Naive thymus-derived CD8-positive, alpha-beta T cell (primary cell): ENCODE measurements at regions not wholly inside any gene's neighbourhood (a gene's known extent, or its start where the extent isn't known, plus 50 kb on each side); places are given as distances from the start of the nearest gene placed in this dataset.

Experiments
- ATAC-seq, 2 donors: fragments of 150-1000 bp; cut with Tn5 transposase in 1 of 2; sonication (Bioruptor Pico), chemical (Tn5 transposase) in 1 of 2; 1 replicate in 1 of 2; 2 replicates in 1 of 2; pipeline ENCODE4 v1.10.0; 2021; ENCODE audit warnings: mild to moderate bottlenecking in 2 of 2, moderate library complexity in 2 of 2
- POLR2A ChIA-PET: fragments of 350-600 bp; sonication (Branson Sonifier 250); formaldehyde crosslinking; loops from one replicate; lab custom pipeline; 2021; ENCODE audit warnings: antibody characterized with exemption; lab: Charles Lee
- DNase-seq, 10 donors: peaks; one replicate each; pipeline versions ENCODE4 v3.0.0 to v3.0.0-alpha.2; 2020 to 2022
- H3K27ac Mint-ChIP-seq, 10 donors: one replicate each; pipeline ENCODE4 v1.8.0; 2020 to 2022; ENCODE audit warnings: mild to moderate bottlenecking in 10 of 10, mixed read lengths in 10 of 10, moderate library complexity in 4 of 10, inconsistent platforms in 1 of 10
- H3K27me3 Mint-ChIP-seq, 5 donors: one replicate each; pipeline ENCODE4 v1.8.0; 2021 to 2022; ENCODE audit warnings: mixed read lengths in 5 of 5
- H3K36me3 Mint-ChIP-seq, 3 donors: one replicate each; pipeline ENCODE4 v1.8.0; 2020 to 2022; ENCODE audit warnings: mixed read lengths in 3 of 3, mild to moderate bottlenecking in 2 of 3, inconsistent platforms in 1 of 3
- H3K4me1 Mint-ChIP-seq, 4 donors: one replicate each; pipeline ENCODE4 v1.8.0; 2021 to 2022; ENCODE audit warnings: mixed read lengths in 4 of 4
- H3K4me3 Mint-ChIP-seq, 10 donors: one replicate each; pipeline ENCODE4 v1.8.0; 2020 to 2022; ENCODE audit warnings: mild to moderate bottlenecking in 10 of 10, mixed read lengths in 10 of 10, moderate library complexity in 6 of 10, inconsistent platforms in 1 of 10
- H3K9me3 Mint-ChIP-seq, 9 donors: one replicate each; pipeline ENCODE4 v1.8.0; 2020 to 2022; ENCODE audit warnings: mixed read lengths in 9 of 9, mild to moderate bottlenecking in 3 of 9, inconsistent platforms in 1 of 9, moderate library complexity in 1 of 9

GRCh38 chr19:32017176-32017953 is 328.0 kb upstream of the ZNF507 start:
- ATAC-seq (no peak), DNase-seq (no peak)
- Mint-ChIP-seq H3K9me3 (peaks cover 0 to 15% (median 4%) of the 10 kb centered on the region in 9 donors), H3K4me1 (no peaks in the 10 kb centered on the region), H3K27me3 (peaks cover 0 to 16% (median 0%) of the 10 kb centered on the region in 5 donors), H3K36me3 (no peaks in the 10 kb centered on the region), H3K4me3 (no peak overlapping the region), H3K27ac (no peak overlapping the region)
- POLR2A ChIA-PET, result no interaction called here

GRCh38 chr19:32018014-32018413 is 327.4 kb upstream of the ZNF507 start:
- no peaks in the 10 kb centered on the region for H3K36me3 Mint-ChIP-seq
- no peak for DNase-seq
- H3K27me3 Mint-ChIP-seq, result peaks cover 0 to 16% (median 0%) of the 10 kb centered on the region in 5 donors
- ATAC-seq, result no peak
- H3K27ac Mint-ChIP-seq, result no peak overlapping the region
- POLR2A ChIA-PET, result no interaction called here
- H3K4me1 Mint-ChIP-seq, result no peaks in the 10 kb centered on the region
- peaks cover 0 to 15% (median 4%) of the 10 kb centered on the region in 9 donors for H3K9me3 Mint-ChIP-seq
- H3K4me3 Mint-ChIP-seq, result no peak overlapping the region

- POLR2A ChIA-PET, result no interaction called here
- ATAC-seq, result no peak
- peaks cover 0 to 16% (median 0%) of the 10 kb centered on the region in 5 donors for H3K27me3 Mint-ChIP-seq
- no peaks in the 10 kb centered on the region for H3K4me1 Mint-ChIP-seq
- no peak for DNase-seq
- no peaks in the 10 kb centered on the region for H3K36me3 Mint-ChIP-seq
- no peak overlapping the region for H3K27ac Mint-ChIP-seq
- H3K9me3 Mint-ChIP-seq, result peaks cover 0 to 20% (median 8%) of the 10 kb centered on the region in 9 donors
- no peak overlapping the region for H3K4me3 Mint-ChIP-seq
Observed at GRCh38 chr19:32020538-32020937, 324.9 kb upstream of the ZNF507 start.

- H3K27ac Mint-ChIP-seq, result no peak overlapping the region
- peaks cover 0 to 5% (median 0%) of the 10 kb centered on the region in 4 donors for H3K4me1 Mint-ChIP-seq
- peaks cover 0 to 36% (median 12%) of the 10 kb centered on the region in 9 donors for H3K9me3 Mint-ChIP-seq
- no peak overlapping the region for H3K4me3 Mint-ChIP-seq
- POLR2A ChIA-PET, result no interaction called here
- ATAC-seq (no peak), DNase-seq (no peak)
- no peaks in the 10 kb centered on the region for H3K36me3 Mint-ChIP-seq
- H3K27me3 Mint-ChIP-seq, result peaks cover 0 to 22% (median 2%) of the 10 kb centered on the region in 5 donors
Observed at GRCh38 chr19:32022044-32022640, 323.3 kb upstream of the ZNF507 start.

GRCh38 chr19:32022731-32023563 is 322.5 kb upstream of the ZNF507 start:
- no peaks in the 10 kb centered on the region for H3K36me3 Mint-ChIP-seq
- no peak overlapping the region for H3K4me3 Mint-ChIP-seq
- H3K4me1 Mint-ChIP-seq, result peaks cover 0 to 6% (median 0%) of the 10 kb centered on the region in 4 donors
- POLR2A ChIA-PET, result no interaction called here
- H3K9me3 Mint-ChIP-seq, result peaks cover 0 to 40% (median 12%) of the 10 kb centered on the region in 9 donors
- DNase-seq (no peak), ATAC-seq (no peak)
- H3K27ac Mint-ChIP-seq, result no peak overlapping the region
- H3K27me3 Mint-ChIP-seq, result peaks cover 0 to 26% (median 2%) of the 10 kb centered on the region in 5 donors

GRCh38 chr19:32023564-32023832 is 321.9 kb upstream of the ZNF507 start:
- POLR2A ChIA-PET, result no interaction called here
- H3K4me1 Mint-ChIP-seq, result peaks cover 0 to 6% (median 0%) of the 10 kb centered on the region in 4 donors
- peaks cover 0 to 40% (median 12%) of the 10 kb centered on the region in 9 donors for H3K9me3 Mint-ChIP-seq
- H3K36me3 Mint-ChIP-seq, result no peaks in the 10 kb centered on the region
- no peak overlapping the region for H3K27ac Mint-ChIP-seq
- H3K27me3 Mint-ChIP-seq, result peaks cover 0 to 24% (median 2%) of the 10 kb centered on the region in 5 donors
- H3K4me3 Mint-ChIP-seq, result no peak overlapping the region
- no peak for ATAC-seq
- DNase-seq, result no peak

GRCh38 chr19:32029235-32029634 is 316.2 kb upstream of the ZNF507 start:
- no peak for ATAC-seq
- Mint-ChIP-seq H3K9me3 (peaks cover 0 to 30% (median 8%) of the 10 kb centered on the region in 9 donors), H3K36me3 (no peaks in the 10 kb centered on the region), H3K27ac (no peak overlapping the region), H3K4me1 (peaks cover 0 to 6% (median 0%) of the 10 kb centered on the region in 4 donors), H3K4me3 (no peak overlapping the region), H3K27me3 (peaks cover 4 to 34% (median 14%) of the 10 kb centered on the region in 5 donors)
- POLR2A ChIA-PET, result no interaction called here
- no peak for DNase-seq

- Mint-ChIP-seq H3K4me3 (no peak overlapping the region), H3K9me3 (no peaks in the 10 kb centered on the region), H3K27ac (no peak overlapping the region), H3K36me3 (no peaks in the 10 kb centered on the region), H3K4me1 (no peaks in the 10 kb centered on the region), H3K27me3 (peaks cover 3 to 30% (median 22%) of the 10 kb centered on the region in 5 donors)
- DNase-seq (no peak), ATAC-seq (no peak)
- POLR2A ChIA-PET, result no interaction called here
Observed at GRCh38 chr19:32032561-32032960, 312.8 kb upstream of the ZNF507 start.

GRCh38 chr19:32035626-32036025 is 309.8 kb upstream of the ZNF507 start:
- H3K9me3 Mint-ChIP-seq, result no peaks in the 10 kb centered on the region

GRCh38 chr19:32038021-32038920 is 307.1 kb upstream of the ZNF507 start:
- H3K9me3 Mint-ChIP-seq, result no peaks in the 10 kb centered on the region
- no peak overlapping the region for H3K4me3 Mint-ChIP-seq
- DNase-seq (no peak), ATAC-seq (no peak)
- POLR2A ChIA-PET, result no interaction called here
- peaks cover 0 to 6% (median under 1%) of the 10 kb centered on the region in 4 donors for H3K4me1 Mint-ChIP-seq
- peaks cover 7 to 32% (median 17%) of the 10 kb centered on the region in 5 donors for H3K27me3 Mint-ChIP-seq
- H3K27ac Mint-ChIP-seq, result peak overlapping the region in 1 of 10 donors; percentile 82
- no peaks in the 10 kb centered on the region for H3K36me3 Mint-ChIP-seq

More at GRCh38 chr19:32035626-32036025, 309.8 kb upstream of the ZNF507 start:
- H3K36me3 Mint-ChIP-seq, result no peaks in the 10 kb centered on the region
- H3K27ac Mint-ChIP-seq, result no peak overlapping the region
- H3K4me3 Mint-ChIP-seq, result no peak overlapping the region
- POLR2A ChIA-PET, result no interaction called here
- H3K4me1 Mint-ChIP-seq, result no peaks in the 10 kb centered on the region
- ATAC-seq (no peak), DNase-seq (no peak)
- H3K27me3 Mint-ChIP-seq, result peaks cover 3 to 21% (median 10%) of the 10 kb centered on the region in 5 donors

GRCh38 chr19:32038961-32039360 is 306.4 kb upstream of the ZNF507 start:
- H3K36me3 Mint-ChIP-seq, result no peaks in the 10 kb centered on the region
- POLR2A ChIA-PET, result no interaction called here
- DNase-seq (no peak), ATAC-seq (no peak)
- no peaks in the 10 kb centered on the region for H3K9me3 Mint-ChIP-seq
- no peak overlapping the region for H3K4me3 Mint-ChIP-seq
- H3K4me1 Mint-ChIP-seq, result peaks cover 0 to 6% (median under 1%) of the 10 kb centered on the region in 4 donors
- H3K27me3 Mint-ChIP-seq, result peaks cover 10 to 39% (median 21%) of the 10 kb centered on the region in 5 donors
- H3K27ac Mint-ChIP-seq, result no peak overlapping the region

GRCh38 chr19:32039440-32039839 is 306.0 kb upstream of the ZNF507 start:
- H3K36me3 Mint-ChIP-seq, result no peaks in the 10 kb centered on the region
- no peaks in the 10 kb centered on the region for H3K9me3 Mint-ChIP-seq
- peaks cover 14 to 39% (median 25%) of the 10 kb centered on the region in 5 donors for H3K27me3 Mint-ChIP-seq
- H3K4me3 Mint-ChIP-seq, result no peak overlapping the region
- no peak overlapping the region for H3K27ac Mint-ChIP-seq
- ATAC-seq (no peak), DNase-seq (no peak)
- peaks cover 0 to 6% (median under 1%) of the 10 kb centered on the region in 4 donors for H3K4me1 Mint-ChIP-seq
- POLR2A ChIA-PET, result no interaction called here
